Stimulated activated CD8-positive, alpha-beta memory T cell treated with anti-CD3 and anti-CD28 coated beads, Interleukin-12 subunit alpha, Interleukin-12 subunit beta, amount 100 ng/mL, for 4 hours (primary cell): ENCODE measurements at regions not wholly inside any gene's neighbourhood (a gene's known extent, or its start where the extent isn't known, plus 50 kb on each side); places are given as distances from the start of the nearest gene placed in this dataset.

Experiments used
- DNase-seq: peaks from one replicate; pipeline ENCODE4 v3.0.0-alpha.2; 2020; ENCODE audit warnings: low read depth

- DNase-seq: no peak
These were observed 347.9 kb downstream of the LTN1 start for GRCh38 chr21:28644762-28645161.

GRCh38 chr21:28642891-28643290, 349.8 kb downstream of the LTN1 start:
- no peak for DNase-seq

GRCh38 chr21:28641731-28642130, 350.9 kb downstream of the LTN1 start:
- no peak for DNase-seq

- no peak for DNase-seq
These were observed 352.4 kb downstream of the LTN1 start for GRCh38 chr21:28640326-28640725.

GRCh38 chr21:28639737-28640136, 352.9 kb downstream of the LTN1 start:
- DNase-seq: no peak

- no peak for DNase-seq
These were observed 355.7 kb downstream of the LTN1 start for GRCh38 chr21:28636752-28637691.

- DNase-seq: no peak
These were observed 357.1 kb downstream of the LTN1 start for GRCh38 chr21:28635541-28635940.

- no peak for DNase-seq
These were observed 358.7 kb downstream of the LTN1 start for GRCh38 chr21:28633839-28634555.

- DNase-seq: no peak
These were observed 359.8 kb downstream of the LTN1 start for GRCh38 chr21:28632755-28633408.

GRCh38 chr21:28627691-28628090, 365.0 kb downstream of the LTN1 start:
- DNase-seq: no peak

GRCh38 chr21:28627261-28627660, 365.4 kb downstream of the LTN1 start:
- DNase-seq: no peak

- no peak for DNase-seq
These were observed 368.1 kb downstream of the LTN1 start for GRCh38 chr21:28624626-28625025.

- DNase-seq: no peak
These were observed 375.4 kb downstream of the LTN1 start for GRCh38 chr21:28617300-28617699.

GRCh38 chr21:28615276-28615675, 377.4 kb downstream of the LTN1 start:
- no peak for DNase-seq

GRCh38 chr21:28614791-28615190, 377.9 kb downstream of the LTN1 start:
- no peak for DNase-seq

- DNase-seq: no peak
These were observed 384.0 kb downstream of the LTN1 start for GRCh38 chr21:28608646-28609045.

GRCh38 chr21:28607545-28607944, 385.1 kb downstream of the LTN1 start:
- DNase-seq: no peak

GRCh38 chr21:28604946-28605537, 387.6 kb downstream of the LTN1 start:
- no peak for DNase-seq

- DNase-seq: no peak
These were observed 390.1 kb downstream of the LTN1 start for GRCh38 chr21:28602546-28602945.

- DNase-seq: no peak
These were observed 394.5 kb downstream of the LTN1 start for GRCh38 chr21:28598214-28598613.

- DNase-seq: no peak
These were observed 400.3 kb downstream of the LTN1 start for GRCh38 chr21:28592205-28592865.

- no peak for DNase-seq
These were observed 402.0 kb downstream of the LTN1 start for GRCh38 chr21:28590676-28591075.
